ENCODE measurements at regions not wholly inside any gene's neighbourhood (a gene's known extent, or its start where the extent isn't known, plus 50 kb on each side); places are given as distances from the start of the nearest gene placed in this dataset.

DNA sequence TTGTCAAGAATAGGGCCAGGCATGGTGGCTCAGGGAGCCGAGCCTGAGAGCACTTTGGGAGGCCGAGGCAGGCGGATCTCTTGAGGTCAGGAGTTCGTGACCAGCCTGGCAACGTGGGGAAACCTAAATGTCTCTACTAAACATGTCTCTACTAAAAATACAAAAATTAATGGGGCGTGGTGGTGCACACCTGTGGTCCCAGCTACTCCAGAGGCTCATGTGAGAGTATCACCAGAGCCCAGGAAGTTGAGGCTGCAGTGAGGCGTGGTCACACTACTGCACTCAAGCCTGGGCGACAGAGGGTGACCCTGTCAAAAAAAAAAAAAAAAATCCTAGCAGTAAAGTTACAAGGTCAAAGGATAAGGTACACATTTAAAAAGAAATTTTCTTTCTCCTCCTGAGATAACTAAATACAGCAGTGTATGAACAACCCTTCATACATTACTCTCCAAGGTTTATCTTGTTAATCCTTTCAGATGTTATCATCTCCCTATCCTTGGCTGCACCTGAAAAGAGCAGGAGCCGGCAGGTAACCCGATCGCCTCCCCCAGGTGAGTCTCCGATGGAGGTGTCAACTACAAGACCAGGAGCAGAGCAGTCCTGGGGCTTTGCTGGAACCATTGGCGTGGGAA, 122.3 kb downstream of the GOSR1 start:
- intact Hi-C loops (cut with micrococcal nuclease) = no loop called here
- Histone ChIP-seq H3K27ac (ENCODE audit: extremely low read depth, low read depth, low read length) (no peak overlapping the region), H3K36me3 (ENCODE audit: control insufficient read depth, insufficient read depth, low read length) (no peaks in the 10 kb centered on the region), H3K9ac (ENCODE audit: insufficient read depth in 1 of 2, low read depth in 2 of 2, low read length in 2 of 2) (no peak overlapping the region), H2AFZ (ENCODE audit: low read depth, low read length) (no peak overlapping the region), H3K27me3 (ENCODE audit: control insufficient read depth in 2 of 2, insufficient read depth in 2 of 2, low read length in 2 of 2) (peaks cover 4 to 17% of the 10 kb centered on the region in 2 experiments), H3K4me1 (replicated peaks in 1 of 2; ENCODE audit: control insufficient read depth in 2 of 2, insufficient read depth in 2 of 2, low read length in 2 of 2) (peaks cover 0 to 14% of the 10 kb centered on the region in 2 experiments; a peak in 2 of 5 replicates), H3K9me1 (ENCODE audit: control insufficient read depth, insufficient read depth, low read length) (no peaks in the 10 kb centered on the region), H3K9me3 (replicated peaks; ENCODE audit: control insufficient read depth, insufficient read depth, low read depth, low read length) (no peaks in the 10 kb centered on the region), H3K4me2 (ENCODE audit: insufficient read depth, low read length) (no peak overlapping the region), H4K20me1 (replicated peaks; ENCODE audit: control insufficient read depth, insufficient read depth, low read length) (no peaks in the 10 kb centered on the region), H3K4me3 (no peak overlapping the region), H3K79me2 (ENCODE audit: control insufficient read depth, insufficient read depth, low read length) (no peaks in the 10 kb centered on the region)
- 12% methylated on average over 13 of the region's 13 CpGs for WGBS (ENCODE audit: insufficient coverage, low coverage, missing lambda C conversion rate)
- ChIA-PET POLR2A (no interaction called here), CTCF (ENCODE audit: low intra/inter-chr PET ratio) (no interaction called here)
- DNase-seq (ENCODE audit: extremely low read depth in 1 of 4, low spot score in 3 of 4) (no peak), ATAC-seq (no peak), FAIRE-seq (no peak)
- no TSS peak for BruUV-seq (replicated peaks)
- TF ChIP-seq PTTG1 (tag; IDR thresholded peaks at IDR 0.05; ENCODE audit: low read depth) (no peak), MEF2A (IDR thresholded peaks at IDR 0.05; ENCODE audit: control insufficient read depth, low read depth, low read length) (no peak), MTA1 (IDR thresholded peaks at IDR 0.05; ENCODE audit: borderline replicate concordance) (no peak), ZNF253 (CRISPR knock-in tag; conservative IDR thresholded peaks at IDR 0.05) (no peak), PML (IDR thresholded peaks at IDR 0.05; ENCODE audit: low read length) (no peak), SMAD3 (CRISPR knock-in tag; conservative IDR thresholded peaks at IDR 0.05) (no peak), ZFP36 (IDR thresholded peaks at IDR 0.05; ENCODE audit: low read depth, low read length, partially characterized antibody) (no peak), PKNOX1 (IDR thresholded peaks at IDR 0.05) (no peak), TAF9B (IDR thresholded peaks at IDR 0.05; ENCODE audit: partially characterized antibody) (no peak), STAT5A (IDR thresholded peaks at IDR 0.05; ENCODE audit: borderline replicate concordance, low read length) (no peak), MYNN (IDR thresholded peaks at IDR 0.05) (no peak), MYNN (CRISPR knock-in tag; IDR thresholded peaks at IDR 0.05) (no peak), RBFOX2 (IDR thresholded peaks at IDR 0.05; ENCODE audit: low read depth, low read length) (no peak), DACH1 (IDR thresholded peaks at IDR 0.05; ENCODE audit: partially characterized antibody) (no peak), MTF1 (CRISPR knock-in tag; IDR thresholded peaks at IDR 0.05; ENCODE audit: borderline replicate concordance) (no peak), KDM5B (IDR thresholded peaks at IDR 0.05; ENCODE audit: insufficient replicate concordance, low read depth, low read length) (no peak), TAF15 (IDR thresholded peaks at IDR 0.05; ENCODE audit: low read depth, low read length) (no peak), NFIX (CRISPR knock-in tag; IDR thresholded peaks at IDR 0.05; ENCODE audit: low read depth) (no peak), SIX5 (IDR thresholded peaks at IDR 0.05; ENCODE audit: borderline replicate concordance in 1 of 2, insufficient read depth in 1 of 2, low read depth in 1 of 2, low read length in 2 of 2) (no peak)
- in situ Hi-C loops (cut with MboI) = no loop called here
